ENCODE measurements at regions not wholly inside any gene's neighbourhood (a gene's known extent, or its start where the extent isn't known, plus 50 kb on each side); places are given as distances from the start of the nearest gene placed in this dataset.

- DNase-seq (ENCODE audit: low spot score), result no peak
- intact Hi-C loops (cut with DNase I), result no loop called here
These were observed 171.7 kb downstream of the ZNF608 start for GRCh38 chr5:124574521-124575436.

- DNase-seq (ENCODE audit: low spot score), result no peak
- intact Hi-C loops (cut with DNase I), result loop anchor here in 1 of 2 donors (1.0 kb wide), 1 partner anchor 10 kb away; no protein-coding TSS in a partner anchor
These were observed 173.5 kb downstream of the ZNF608 start for GRCh38 chr5:124572971-124573370.

- intact Hi-C loops (cut with DNase I), result loop anchor here in 1 of 2 donors (1.0 kb wide), 1 partner anchor 33 kb away; no protein-coding TSS in a partner anchor
These were observed 176.0 kb downstream of the ZNF608 start for GRCh38 chr5:124570285-124571035.

DNA sequence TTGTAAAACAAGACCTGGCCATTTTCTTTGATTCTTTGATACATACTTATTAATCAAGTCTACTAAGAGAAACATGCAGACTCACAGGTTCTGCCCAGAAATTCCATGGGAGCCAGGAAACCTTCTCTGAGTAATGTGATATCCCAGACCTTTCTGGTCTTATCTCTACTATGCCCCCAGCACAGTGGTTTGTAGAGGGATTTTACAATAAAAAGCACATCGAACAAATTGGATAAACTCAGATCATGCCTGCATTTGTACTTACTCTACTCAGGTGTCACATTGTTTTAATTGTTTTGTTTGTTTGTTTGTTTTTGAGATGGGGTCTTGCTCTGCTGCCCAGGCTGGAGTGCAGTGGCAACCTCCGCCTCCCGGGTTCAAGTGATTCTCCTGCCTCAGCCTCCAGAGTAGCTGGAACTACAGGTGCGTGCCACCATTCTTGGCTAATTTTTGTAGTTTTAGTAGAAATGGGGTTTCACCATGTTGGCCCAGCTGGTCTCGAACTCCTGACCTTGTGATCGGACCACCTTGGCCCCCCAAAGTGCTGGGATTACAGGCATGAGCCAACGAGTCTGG is 179.5 kb downstream of the ZNF608 start:
- DNase-seq (ENCODE audit: low spot score), result no peak
- intact Hi-C loops (cut with DNase I), result no loop called here

More at GRCh38 chr5:124570285-124571035, 176.0 kb downstream of the ZNF608 start:
- no peak for DNase-seq (ENCODE audit: low spot score)

DNA sequence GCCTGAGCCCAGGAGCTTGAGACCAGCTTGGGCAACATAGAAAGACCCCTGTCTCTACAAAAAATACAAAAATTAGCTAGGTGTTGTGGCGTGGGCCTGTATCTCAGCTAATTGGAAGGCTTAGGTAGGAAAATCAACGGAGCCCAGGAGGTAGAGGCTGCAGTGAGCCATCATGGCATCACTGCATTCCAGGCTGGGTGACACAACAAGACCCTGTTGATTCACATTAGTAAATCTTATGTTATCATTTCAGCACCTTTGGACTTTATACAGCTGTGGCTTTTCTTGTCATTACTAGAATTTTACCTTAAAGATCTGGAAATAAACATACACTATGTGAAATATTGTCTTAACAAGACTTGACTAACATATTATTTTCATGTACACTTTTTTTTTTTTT is 185.0 kb downstream of the ZNF608 start:
- intact Hi-C loops (cut with DNase I), result no loop called here
- DNase-seq (ENCODE audit: low spot score), result no peak

DNA sequence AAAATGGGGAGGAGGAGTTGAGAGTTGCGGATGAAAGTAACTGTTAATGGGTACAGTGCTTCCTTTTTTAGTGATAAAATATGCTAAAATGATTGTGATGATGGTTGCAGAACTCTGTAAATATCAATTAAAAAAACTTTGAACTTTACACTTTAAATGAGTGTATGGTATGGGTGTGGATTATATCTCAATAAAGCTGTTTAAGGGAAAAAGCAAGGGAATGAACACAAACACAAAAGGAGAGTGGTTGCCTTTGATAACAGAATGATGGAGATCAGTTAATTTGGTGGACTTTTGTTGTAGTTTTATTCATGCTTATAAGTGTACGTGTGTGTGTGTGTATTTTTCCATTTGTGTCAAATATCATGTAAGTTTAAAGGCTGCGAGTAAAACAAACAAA is 186.1 kb downstream of the ZNF608 start:
- no peak for DNase-seq (ENCODE audit: low spot score)
- intact Hi-C loops (cut with DNase I), result no loop called here

- DNase-seq (ENCODE audit: low spot score), result no peak
- intact Hi-C loops (cut with DNase I), result no loop called here
These were observed 188.7 kb downstream of the ZNF608 start for GRCh38 chr5:124557761-124558160.

DNA sequence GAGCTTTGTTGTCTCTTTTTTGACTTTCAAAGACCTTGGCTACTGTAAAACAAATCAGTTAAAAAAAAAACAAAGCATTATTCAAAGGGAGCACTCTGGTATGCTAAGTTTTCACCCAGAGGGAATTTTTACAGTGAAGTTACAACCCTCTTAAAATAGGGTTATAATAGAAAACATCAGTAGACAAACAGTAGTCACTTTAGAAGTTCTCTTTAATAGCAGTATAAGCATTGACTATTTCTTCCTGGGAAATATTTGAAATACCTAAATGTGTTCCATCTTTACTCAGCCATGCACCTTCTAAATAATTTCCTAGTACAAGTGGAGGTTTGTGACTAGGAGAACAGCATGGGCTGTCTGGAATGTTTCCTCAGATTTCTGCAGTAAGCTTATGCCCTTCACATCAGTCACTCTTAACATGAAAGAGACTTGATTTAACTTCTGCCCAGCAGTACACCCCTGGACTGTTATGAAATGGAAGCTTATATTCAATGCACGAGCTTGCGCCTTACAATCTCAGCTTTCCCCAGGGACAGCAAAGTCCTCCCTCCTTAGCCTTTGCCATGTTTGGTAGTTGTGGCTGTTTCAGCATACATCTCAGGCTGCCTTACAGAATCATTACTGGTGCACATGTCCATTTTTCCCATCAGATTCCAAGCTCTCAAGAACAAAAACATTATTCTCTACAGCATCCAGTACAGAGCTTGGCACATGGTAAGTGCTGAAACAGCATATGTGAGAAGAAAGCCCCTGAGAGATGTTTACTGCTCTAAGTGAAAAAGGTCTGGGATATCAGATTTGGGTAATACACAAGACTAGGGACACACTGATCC is 191.5 kb downstream of the ZNF608 start:
- DNase-seq (ENCODE audit: low spot score), result no peak
- intact Hi-C loops (cut with DNase I), result no loop called here

GRCh38 chr5:124553911-124554310 is 192.5 kb downstream of the ZNF608 start:
- DNase-seq (ENCODE audit: low spot score), result no peak
- intact Hi-C loops (cut with DNase I), result no loop called here

- intact Hi-C loops (cut with DNase I), result no loop called here
- no peak for DNase-seq (ENCODE audit: low spot score)
These were observed 193.9 kb downstream of the ZNF608 start for GRCh38 chr5:124552526-124552925.

GRCh38 chr5:124551939-124552279 is 194.5 kb downstream of the ZNF608 start:
- no peak for DNase-seq (ENCODE audit: low spot score)
- intact Hi-C loops (cut with DNase I), result no loop called here

DNA sequence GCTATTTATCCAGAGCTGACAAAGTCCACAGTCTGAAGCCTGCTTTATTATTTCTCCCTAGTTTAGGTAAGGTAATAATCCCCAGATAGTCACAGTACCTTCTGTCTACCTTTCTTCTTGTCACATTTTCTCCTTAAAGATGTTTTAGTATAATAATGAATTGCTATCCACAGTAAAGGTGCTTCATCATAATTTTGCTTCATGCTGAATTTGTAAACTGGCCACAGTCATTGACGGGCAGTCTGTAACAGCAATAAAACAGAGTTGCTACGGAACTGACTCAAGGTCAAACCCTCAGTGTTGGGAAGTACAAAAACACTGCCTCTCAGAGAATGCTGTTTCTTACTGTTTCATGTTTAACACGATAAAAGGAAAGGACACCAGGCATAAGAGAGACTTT is 195.7 kb downstream of the ZNF608 start:
- no peak for DNase-seq (ENCODE audit: low spot score)
- intact Hi-C loops (cut with DNase I), result no loop called here

DNA sequence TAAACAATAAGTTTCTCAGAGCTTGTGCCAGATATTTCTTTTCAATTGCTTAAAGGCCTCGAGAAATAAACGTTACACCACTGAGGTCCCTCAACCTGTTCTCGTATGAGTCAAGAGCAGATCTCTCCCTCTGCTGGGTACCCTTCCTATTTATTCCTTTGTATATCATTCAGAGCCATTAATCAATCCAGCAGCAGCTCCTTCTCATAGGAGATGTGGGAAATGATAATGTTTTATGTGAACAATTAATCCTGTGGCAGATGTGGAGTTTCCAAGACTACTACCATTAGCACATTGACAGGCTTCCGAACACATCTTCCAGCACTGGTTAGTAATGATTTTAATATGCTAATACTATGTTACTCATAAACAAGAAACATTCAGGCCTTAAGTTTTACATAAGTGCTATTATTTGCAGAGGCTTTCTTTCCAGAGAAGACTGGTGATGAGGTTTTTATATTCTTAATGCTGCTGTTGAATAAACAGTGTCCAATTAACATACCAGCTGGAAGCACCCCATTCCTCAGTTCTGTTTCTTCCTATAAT is 196.5 kb downstream of the ZNF608 start:
- intact Hi-C loops (cut with DNase I), result no loop called here
- DNase-seq (ENCODE audit: low spot score), result no peak

DNA sequence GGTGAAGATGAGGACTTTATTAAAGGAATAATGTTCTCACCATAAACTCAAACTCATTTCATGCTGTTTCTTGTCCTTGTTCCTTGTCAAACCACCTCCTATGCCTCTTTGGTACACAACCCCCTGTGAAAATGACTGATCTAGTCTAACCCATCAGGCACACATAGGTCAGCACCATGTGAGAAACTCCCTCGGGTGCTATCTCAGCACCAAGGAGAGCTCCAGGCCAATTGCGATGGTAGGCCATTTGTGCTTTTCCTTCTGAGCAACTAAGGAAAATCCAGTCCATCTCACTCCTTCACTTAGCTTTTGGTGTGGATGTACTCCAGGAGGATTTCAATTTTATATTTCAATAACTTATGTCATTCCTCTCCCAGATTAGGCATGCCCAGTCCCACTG is 199.8 kb downstream of the ZNF608 start:
- intact Hi-C loops (cut with DNase I), result no loop called here
- no peak for DNase-seq (ENCODE audit: low spot score)

DNA sequence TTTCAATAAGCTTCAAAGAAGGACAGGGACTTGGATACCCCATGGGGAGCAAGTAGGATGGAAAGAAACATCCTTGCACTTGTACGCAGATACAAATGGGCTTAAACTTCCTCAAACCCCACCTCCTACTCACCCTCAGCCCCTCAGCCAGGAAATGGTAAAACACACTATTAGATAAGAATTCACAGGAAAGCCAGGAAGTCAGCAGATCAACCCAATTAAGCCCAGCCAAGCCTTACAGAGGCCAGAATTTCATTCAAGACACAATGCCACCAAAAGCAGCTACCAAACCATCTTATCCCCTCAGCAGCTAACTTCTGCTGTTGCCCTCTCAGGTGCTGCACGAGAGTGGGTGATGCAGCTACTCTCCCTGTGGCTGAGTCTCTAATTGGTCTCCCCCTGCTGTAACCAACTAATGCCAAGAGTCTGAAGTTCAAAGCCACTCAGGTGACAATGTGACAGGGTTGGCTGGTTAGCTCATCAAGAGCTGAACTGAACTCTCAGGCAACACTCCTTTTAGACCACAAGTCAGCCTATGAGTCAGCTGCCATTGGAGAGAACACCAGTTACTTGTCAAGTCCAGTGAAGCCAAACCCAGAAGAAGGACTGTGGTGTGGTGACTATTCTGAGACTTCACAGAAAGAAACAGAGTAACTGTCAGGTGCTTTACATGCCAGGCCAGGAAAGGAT is 201.9 kb downstream of the ZNF608 start:
- DNase-seq (ENCODE audit: low spot score), result no peak
- intact Hi-C loops (cut with DNase I), result no loop called here

GRCh38 chr5:124538931-124539330 is 207.5 kb downstream of the ZNF608 start:
- intact Hi-C loops (cut with DNase I), result no loop called here
- DNase-seq (ENCODE audit: low spot score), result no peak

DNA sequence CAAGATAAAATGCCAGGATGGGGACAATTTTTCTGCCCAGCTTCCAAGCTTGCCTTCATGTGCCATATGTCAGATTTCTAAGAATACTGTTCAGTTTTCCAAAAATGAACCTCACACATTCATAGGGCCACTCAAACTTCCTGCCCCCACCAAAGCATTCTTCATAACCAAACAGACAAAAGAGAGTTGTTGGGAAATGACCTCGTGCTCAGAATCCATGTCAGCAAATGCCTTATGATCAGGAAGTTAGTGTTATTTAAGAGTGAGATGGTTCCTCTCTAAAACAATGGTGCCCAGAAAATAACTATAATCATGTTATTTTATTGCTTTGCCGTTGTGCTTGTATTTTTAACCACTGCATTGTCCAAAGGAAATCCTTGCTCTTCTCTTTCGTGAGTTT is 208.2 kb downstream of the ZNF608 start:
- intact Hi-C loops (cut with DNase I), result no loop called here
- DNase-seq (ENCODE audit: low spot score), result no peak

DNA sequence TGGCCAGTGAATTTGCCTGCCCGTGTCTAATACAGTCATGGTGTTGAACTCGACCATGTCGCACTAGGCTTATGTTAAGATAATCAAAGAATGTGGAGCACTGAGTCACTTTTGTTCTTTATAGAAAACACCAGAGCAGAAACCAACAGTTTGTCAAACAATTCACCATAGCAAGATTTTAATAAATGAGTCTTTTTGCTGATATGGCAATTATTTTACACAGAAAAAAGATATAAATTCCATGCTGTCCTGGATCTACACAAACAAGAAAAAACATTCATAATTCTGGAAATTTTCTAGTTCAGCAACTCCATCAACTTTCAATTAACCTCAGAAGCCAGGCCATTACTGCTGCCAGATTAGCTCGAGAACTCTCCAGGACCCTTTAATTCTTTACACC is 208.9 kb downstream of the ZNF608 start:
- no peak for DNase-seq (ENCODE audit: low spot score)
- intact Hi-C loops (cut with DNase I), result loop anchor here in 1 of 2 donors (1.0 kb wide), 1 partner anchor 33 kb away; no protein-coding TSS in a partner anchor
